ENCODE measurements at regions not wholly inside any gene's neighbourhood (a gene's known extent, or its start where the extent isn't known, plus 50 kb on each side); places are given as distances from the start of the nearest gene placed in this dataset.
"Not testable (repeated sequence)": the region's sequence is repeated elsewhere in the genome, so short reads cannot be mapped to it uniquely, and the experiment has no call there.

GRCh38 chr10:64726466-64726865, 1205.3 kb downstream of the REEP3 start:
- no peak for DNase-seq

DNA sequence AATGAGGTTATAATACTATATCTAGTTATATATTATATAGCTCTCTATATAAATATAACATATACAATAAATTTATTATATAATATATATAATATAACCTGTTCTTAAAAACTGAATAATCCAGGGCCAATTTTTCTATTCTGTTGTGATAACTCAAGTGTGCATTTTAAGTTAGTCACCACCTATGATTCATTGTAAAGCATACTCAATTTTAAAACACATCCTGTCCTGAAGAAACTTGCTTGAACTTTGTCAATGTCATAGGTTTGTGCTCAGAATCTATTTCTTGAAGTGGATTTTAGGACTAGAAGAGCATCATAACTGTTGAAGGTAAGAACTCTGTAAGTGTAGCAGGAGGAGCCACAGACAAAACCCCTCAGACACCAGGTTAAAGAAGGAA, 1209.8 kb downstream of the REEP3 start:
- DNase-seq, result no peak

DNA sequence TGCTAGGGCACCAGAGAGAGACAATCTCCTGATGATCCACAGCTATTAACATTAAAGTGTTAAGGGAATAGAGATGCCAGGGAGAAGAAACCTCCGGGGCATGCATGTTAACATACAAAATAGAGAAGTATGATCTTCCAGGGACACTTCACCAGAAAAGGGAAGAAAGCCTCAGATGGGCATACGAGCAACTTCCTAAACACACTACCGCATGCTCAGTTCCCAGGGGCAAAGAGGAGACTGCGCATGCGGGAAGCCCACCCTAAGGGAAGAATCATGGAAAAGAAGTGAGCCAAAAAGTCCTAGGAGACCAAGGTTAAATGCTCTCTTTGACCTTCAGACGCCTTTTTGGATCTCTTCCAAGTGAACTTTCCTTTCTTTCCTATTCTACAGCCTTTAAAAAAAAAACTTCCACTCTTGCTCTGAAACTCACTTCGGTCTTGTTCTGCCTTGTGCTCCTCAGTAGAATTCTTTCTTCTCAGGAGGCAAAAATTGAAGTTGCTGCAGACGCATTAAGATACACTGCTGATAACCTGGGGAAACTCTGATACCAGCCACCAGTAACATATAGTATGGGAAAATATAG, 1211.3 kb downstream of the REEP3 start:
- DNase-seq, result peak in 1 of 3 donors; percentile 10

DNA sequence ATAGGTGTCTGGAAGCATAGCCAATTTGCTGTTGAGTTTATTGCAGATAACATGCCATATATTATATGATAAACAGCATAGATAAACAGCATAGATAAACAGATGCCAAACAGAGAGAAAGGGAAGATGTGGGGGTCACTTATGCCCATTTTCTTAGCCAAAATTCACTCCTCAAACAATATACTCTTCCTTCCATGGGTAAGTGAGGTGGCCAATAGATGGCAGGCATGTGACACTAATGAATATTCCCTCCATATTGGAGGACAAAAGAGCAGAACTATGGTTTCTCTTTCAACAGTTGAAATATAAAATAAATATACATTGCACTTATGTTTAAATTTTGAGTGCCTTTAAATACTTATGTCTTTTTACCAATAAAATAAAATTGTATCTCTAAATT, 1212.8 kb downstream of the REEP3 start:
- peak; percentile 5 to 22 (median 5) for DNase-seq

- no peak for DNase-seq
Measured at GRCh38 chr10:64738462-64738861, 1217.3 kb downstream of the REEP3 start.

GRCh38 chr10:64745565-64745964, 1224.4 kb downstream of the REEP3 start:
- DNase-seq, result no peak

DNA sequence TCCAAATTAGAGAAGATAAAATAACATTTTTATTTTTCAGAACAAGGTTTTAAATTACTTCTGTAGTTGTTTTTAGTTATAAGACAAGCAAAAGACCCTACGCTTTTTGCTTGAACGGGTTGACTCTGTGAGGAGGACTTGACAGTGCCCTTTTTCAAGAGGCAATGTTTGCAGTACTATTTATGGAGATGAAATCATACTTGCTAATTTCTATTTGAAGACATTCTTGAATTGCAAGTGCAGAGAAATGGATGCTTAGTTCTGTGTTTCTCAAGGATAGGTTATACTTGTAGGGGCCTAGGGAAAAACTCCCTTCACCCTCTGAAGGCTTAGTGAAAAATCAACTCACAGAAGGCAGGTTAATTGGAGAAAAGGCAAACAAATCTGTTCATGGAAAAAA, 1229.5 kb downstream of the REEP3 start:
- no peak for DNase-seq

DNA sequence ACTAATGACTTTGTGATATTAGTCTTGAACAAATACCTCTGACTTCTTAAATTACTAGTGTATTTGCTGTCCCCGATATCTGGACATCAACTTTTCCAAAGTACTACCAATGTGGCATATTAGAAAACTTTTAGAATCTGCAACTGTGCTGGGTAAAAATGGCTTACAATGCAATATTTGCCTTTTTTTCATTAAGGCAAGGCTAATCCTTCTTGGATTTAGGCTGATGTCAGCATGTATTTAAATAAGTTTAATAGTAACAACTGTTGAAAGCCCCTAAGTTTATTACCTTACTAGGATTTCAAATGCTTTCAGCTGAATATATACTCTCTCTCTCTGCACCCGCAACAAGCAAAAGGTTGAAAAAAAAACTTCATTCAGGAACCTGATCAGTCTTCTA, 1232.3 kb downstream of the REEP3 start:
- DNase-seq, result no peak

DNA sequence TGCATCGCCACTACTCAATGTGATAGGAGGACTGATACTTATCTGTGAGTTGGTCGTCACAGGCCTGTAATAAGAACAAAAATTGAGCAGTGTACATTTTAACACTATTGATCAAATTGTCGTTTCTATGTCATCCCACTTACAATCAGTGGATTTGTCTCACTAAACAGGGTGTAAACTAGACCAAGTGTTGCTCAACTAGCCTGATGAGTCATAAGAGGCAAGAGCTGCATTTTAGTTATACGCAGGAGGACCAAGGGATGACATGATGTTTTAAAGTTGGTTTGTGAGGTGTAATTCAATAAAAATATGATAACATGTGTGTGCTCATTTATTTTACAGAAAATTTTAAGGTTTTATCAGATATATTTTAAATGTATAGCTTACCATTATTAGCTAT, 1239.2 kb downstream of the REEP3 start:
- no peak for DNase-seq

GRCh38 chr10:64762861-64763260, 1241.7 kb downstream of the REEP3 start:
- no peak for DNase-seq

- no peak for DNase-seq
Measured at GRCh38 chr10:64765498-64765897, 1244.3 kb downstream of the REEP3 start.

DNA sequence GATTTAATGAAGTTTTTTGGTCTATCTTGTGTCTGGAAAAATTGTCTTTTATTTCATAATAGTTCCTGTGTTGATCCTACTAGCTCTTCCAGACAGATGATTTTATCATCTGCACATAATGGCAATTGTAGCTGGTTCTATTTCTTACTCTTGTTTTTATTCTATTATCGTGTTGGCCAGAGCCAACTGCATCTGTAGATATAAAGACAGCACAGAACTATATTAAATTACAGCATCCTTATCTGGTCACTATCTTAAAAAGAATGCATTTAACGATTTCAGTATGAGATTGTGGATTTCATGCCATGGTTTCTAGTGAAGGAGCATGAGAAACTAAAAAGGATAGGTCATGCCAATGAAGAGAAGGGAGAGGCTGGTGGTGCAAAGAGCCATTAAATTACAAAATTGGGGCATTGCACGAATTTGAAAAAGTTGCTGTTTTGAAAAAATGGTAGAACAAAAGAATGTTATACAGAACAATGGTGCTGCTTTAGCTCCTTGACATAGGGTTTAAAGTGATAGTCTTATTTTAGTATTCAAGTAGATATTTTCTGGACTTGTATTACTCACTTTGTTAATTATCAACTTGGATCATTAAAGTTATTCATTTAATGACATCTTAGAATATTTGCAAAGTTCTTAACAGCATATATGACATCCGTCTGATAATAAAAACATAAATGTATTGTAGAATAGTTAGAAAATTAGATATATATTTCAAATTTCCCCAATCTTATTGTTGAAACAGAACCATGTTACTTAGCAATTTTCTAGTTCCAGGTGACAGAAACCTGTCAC, 1250.3 kb downstream of the REEP3 start:
- DNase-seq, result no peak

DNA sequence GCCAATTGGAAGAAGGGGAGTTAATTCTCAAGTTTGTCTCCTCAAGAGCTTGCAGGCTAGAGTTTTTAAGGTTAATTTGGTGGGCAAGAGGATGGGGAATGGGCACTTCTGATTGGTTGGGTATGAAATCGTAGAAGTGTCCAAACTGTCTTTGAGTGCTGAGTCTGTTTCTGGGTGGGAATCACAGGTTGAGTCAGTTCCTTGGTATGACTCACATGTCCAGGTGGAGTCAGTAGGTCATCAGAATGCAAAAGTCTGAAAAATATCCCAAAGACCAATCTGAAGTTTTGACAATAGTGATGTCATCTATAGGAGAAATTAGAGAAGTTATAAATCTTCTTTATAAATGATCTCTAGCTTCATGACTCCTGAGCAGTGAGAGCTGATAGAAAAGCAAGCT, 1252.2 kb downstream of the REEP3 start:
- no peak for DNase-seq

GRCh38 chr10:64784451-64784850, 1263.2 kb downstream of the REEP3 start:
- not testable (repeated sequence) for DNase-seq

DNA sequence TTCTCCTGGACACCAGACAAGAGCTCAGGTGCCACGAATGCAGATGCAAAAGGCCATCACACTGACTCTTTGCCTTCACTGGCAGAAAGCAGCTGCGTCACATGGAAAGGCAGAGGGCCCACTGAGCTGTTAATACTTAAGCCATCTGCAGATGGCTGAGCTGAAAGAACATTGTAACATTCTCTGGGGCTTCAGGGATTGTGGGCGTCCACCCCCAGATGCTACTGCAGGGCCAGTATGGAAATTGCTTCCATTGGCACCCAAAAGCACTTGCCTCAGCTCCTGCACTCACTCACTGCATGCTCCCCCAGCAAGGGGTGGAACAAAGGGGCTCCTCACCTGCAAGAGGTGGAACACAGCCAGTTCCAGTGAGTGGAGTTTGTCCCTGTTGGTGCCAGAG, 1264.6 kb downstream of the REEP3 start:
- peak in 1 of 3 donors; percentile 2 for DNase-seq

DNA sequence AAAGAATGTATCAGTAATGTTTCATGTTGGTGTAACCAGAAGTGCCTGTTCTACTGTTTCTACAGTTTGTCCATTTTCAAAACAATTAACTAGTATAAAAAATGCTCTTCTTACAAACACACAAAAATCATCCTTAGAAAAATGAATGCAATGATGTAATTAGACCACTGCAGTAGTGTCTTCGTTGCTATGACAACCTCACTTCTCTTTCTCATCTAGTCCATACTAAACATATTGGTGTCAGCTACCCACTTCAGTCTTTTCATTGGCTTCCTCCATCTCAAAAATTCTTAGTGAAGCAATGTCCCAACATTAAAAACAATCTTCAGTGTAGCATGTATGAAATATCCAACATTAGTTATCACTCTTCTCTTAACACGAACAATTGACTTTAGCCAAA, 1265.8 kb downstream of the REEP3 start:
- DNase-seq, result no peak

GRCh38 chr10:64795847-64796246, 1274.6 kb downstream of the REEP3 start:
- DNase-seq, result no peak

DNA sequence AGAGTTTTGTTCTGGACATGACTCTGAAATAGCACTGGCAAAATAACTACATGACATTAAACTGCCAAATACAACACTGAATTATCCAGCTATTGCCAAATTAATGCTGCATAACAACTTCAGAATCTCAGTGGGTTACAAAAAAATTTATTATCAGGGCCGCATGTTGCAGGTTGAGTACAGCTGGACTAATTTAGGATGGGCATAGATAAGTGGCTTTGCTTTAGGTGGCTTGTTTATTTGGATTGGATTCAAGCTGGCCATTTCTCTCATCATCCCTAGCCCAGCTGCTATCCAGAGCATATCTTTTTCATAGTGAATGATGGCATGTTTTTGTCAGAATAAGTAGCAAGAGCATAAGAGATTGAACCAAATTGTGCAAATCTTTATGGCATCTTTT, 1277.1 kb downstream of the REEP3 start:
- DNase-seq, result no peak

DNA sequence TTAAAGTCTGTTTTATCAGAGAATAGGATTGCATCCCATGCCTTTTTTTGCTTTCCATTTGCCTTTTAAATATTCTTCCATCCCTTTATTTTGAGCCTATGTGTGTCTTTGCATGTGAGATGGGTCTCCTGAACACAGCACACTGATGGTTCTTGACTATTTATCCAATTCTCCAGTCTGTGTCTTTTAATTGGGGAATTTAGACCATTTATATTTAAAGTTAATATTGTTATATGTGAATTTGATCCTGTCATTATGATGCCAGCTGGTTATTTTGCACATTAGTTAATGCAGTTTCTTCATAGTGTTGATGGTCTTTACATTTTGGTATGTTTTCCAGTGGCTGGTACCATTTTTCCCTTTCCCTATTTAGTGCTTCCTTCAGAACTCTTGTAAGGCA, 1287.0 kb downstream of the REEP3 start:
- DNase-seq, result not testable (repeated sequence)

GRCh38 chr10:64810046-64810445, 1288.8 kb downstream of the REEP3 start:
- DNase-seq, result not testable (repeated sequence)

- no peak for DNase-seq
Measured at GRCh38 chr10:64813391-64813790, 1292.2 kb downstream of the REEP3 start.

- no peak for DNase-seq
Measured at GRCh38 chr10:64814201-64814600, 1293.0 kb downstream of the REEP3 start.

- DNase-seq, result no peak
Measured at GRCh38 chr10:64829888-64830412, 1308.7 kb downstream of the REEP3 start.

DNA sequence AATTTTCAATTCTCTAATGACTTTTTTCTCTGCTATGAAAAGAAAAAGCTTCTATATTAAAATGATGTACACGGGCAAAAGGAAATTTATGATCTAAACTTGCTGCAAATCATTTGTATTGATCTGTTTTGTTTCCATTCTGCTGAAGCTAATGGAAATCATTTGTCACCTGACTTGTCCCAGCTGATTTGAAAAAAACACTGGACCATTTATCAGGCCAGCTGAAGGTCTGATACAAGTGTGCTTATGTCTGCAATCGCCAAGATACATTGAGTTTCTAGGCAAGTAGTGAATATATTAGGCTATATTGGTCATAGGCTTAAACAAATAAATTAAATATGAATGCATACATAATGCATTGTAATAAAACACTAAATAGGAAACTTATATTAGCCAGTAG, 1309.7 kb downstream of the REEP3 start:
- no peak for DNase-seq
